ENCODE measurements at regions not wholly inside any gene's neighbourhood (a gene's known extent, or its start where the extent isn't known, plus 50 kb on each side); places are given as distances from the start of the nearest gene placed in this dataset.

- no peak overlapping the region for H2AFZ ChIP-seq (replicated peaks; ENCODE audit: low read length, poor library complexity)
- no peaks in the 10 kb centered on the region for H3K36me3 ChIP-seq (ENCODE audit: control insufficient read depth, insufficient read depth, low read length)
- TF ChIP-seq MXI1 (IDR thresholded peaks at IDR 0.05; ENCODE audit: borderline replicate concordance, low read depth, low read length): no peak
- TF ChIP-seq MAFK (IDR thresholded peaks at IDR 0.05; ENCODE audit: low read depth, low read length): peak; percentile 93
- no peak for DNase-seq
- intact Hi-C loops (cut with micrococcal nuclease) (no loop called here), in situ Hi-C loops (cut with MboI; ENCODE audit: low sequenced_read_pairs) (no loop called here), dilution Hi-C loops (cut with HindIII; ENCODE audit: low sequenced_read_pairs, unreplicated experiment) (no loop called here)
- no peak overlapping the region for H3K18ac ChIP-seq (ENCODE audit: low read depth, low read length)
- no peak overlapping the region for H3K9ac ChIP-seq (ENCODE audit: low read depth, low read length)
- peaks cover 2% of the 10 kb centered on the region; the same call in 1 of the 2 replicates for H3K27me3 ChIP-seq (ENCODE audit: control insufficient read depth, insufficient read depth, low read length)
- no peaks in the 10 kb centered on the region; the same call in 1 of the 2 replicates for H3K9me3 ChIP-seq (ENCODE audit: control insufficient read depth, insufficient read depth, low read length)
- H2AK9ac ChIP-seq (replicated peaks; ENCODE audit: low read depth, low read length, poor library complexity): no peak overlapping the region
- H4K5ac ChIP-seq (ENCODE audit: low read depth, low read length): no peak overlapping the region
- WGBS, 2 experiments (ENCODE audit: extremely low coverage in 2 of 2, insufficient read length in 1 of 2): no CpG with 5 or more reads among the region's 1 CpG
- H3K9me1 ChIP-seq (ENCODE audit: insufficient read depth, low read length): no peaks in the 10 kb centered on the region
- H2BK15ac ChIP-seq (ENCODE audit: low read depth, low read length): no peak overlapping the region
- no peak overlapping the region for H3K27ac ChIP-seq (ENCODE audit: insufficient read depth, low read length)
- H3K4me3 ChIP-seq (ENCODE audit: insufficient read depth, low read depth, low read length): no peak overlapping the region
- POLR2A ChIA-PET (ENCODE audit: unreplicated experiment): no interaction called here
- CTCF ChIA-PET: interaction anchor here (1.8 kb wide), 1 partner anchor 33 kb away, joined by 4 read pairs; no protein-coding TSS in a partner anchor
- ATAC-seq (ENCODE audit: low read depth): no peak
- H3K4me2 ChIP-seq (ENCODE audit: low read depth, low read length): no peak overlapping the region
- H4K91ac ChIP-seq (ENCODE audit: insufficient read depth, low read depth, low read length): no peak overlapping the region
- no peak overlapping the region for H2BK5ac ChIP-seq (ENCODE audit: low read depth, low read length, poor library complexity, severe bottlenecking)
- H2BK20ac ChIP-seq (ENCODE audit: low read depth, low read length): no peak overlapping the region
- H4K8ac ChIP-seq (ENCODE audit: low read depth in 2 of 2, low read length in 2 of 2): no peak overlapping the region
- no peak overlapping the region for H3K4ac ChIP-seq (ENCODE audit: low read depth, low read length)
- H3K56ac ChIP-seq (ENCODE audit: extremely low read depth, insufficient read depth, low read length): no peak overlapping the region
- H4K20me1 ChIP-seq (ENCODE audit: insufficient read depth, low read length): no peaks in the 10 kb centered on the region
- H2BK120ac ChIP-seq (ENCODE audit: low read depth, low read length): no peak overlapping the region
- no peak overlapping the region for H2AK5ac ChIP-seq (ENCODE audit: low read depth, low read length)
- BruUV-seq (replicated peaks): no TSS peak
- H3K4me1 ChIP-seq (ENCODE audit: control insufficient read depth, insufficient read depth, low read length): no peaks in the 10 kb centered on the region
- H3K79me1 ChIP-seq (ENCODE audit: low read depth in 1 of 2, low read length in 2 of 2): no peaks in the 10 kb centered on the region
- no peak overlapping the region for H3K14ac ChIP-seq (replicated peaks; ENCODE audit: low read depth, low read length)
- no peak overlapping the region for H3K23ac ChIP-seq (ENCODE audit: low read depth, low read length)
Measured at GRCh38 chr21:38186661-38187270, 70.0 kb upstream of the KCNJ15 start.

All from IMR-90 (cell line).